Lung (tissue), 11 donors: ENCODE measurements at regions not wholly inside any gene's neighbourhood (a gene's known extent, or its start where the extent isn't known, plus 50 kb on each side); places are given as distances from the start of the nearest gene placed in this dataset.
A peak's percentile ranks its signal among the peaks of the same experiment; 100 is the strongest.
"Not testable (repeated sequence)": the region's sequence is repeated elsewhere in the genome, so short reads cannot be mapped to it uniquely, and the experiment has no call there.

Experiments used
- ATAC-seq: fragments of 200-7000 bp; cut with Tn5 transposase; one replicate; pipeline ENCODE4 v1.9.1; 2020; ENCODE audit warnings: moderate number of reproducible peaks; ENCODE audit not compliant: insufficient read depth, low FRiP score
- DNase-seq, 3 donors: peaks; one replicate each; pipeline ENCODE4 v3.0.0-alpha.2; 2013 to 2017
- H3K27ac ChIP-seq, 2 donors: one replicate each; pipeline ENCODE4 v1.5.1; 2013; ENCODE audit warnings: mild to moderate bottlenecking in 2 of 2, moderate library complexity in 2 of 2, control low read depth in 1 of 2, inconsistent platforms in 1 of 2, low read depth in 1 of 2, low read length in 1 of 2
- H3K27me3 ChIP-seq, 3 donors: one replicate each; pipeline ENCODE4 v1.5.1; 2013; ENCODE audit warnings: low read length in 2 of 3; ENCODE audit not compliant: control insufficient read depth in 3 of 3, insufficient read depth in 3 of 3
- H3K36me3 ChIP-seq, 4 donors: one replicate each; pipeline ENCODE4 v1.5.1; 2013; ENCODE audit warnings: low read length in 4 of 4, mild to moderate bottlenecking in 1 of 4, moderate library complexity in 1 of 4; ENCODE audit not compliant: control insufficient read depth in 4 of 4, insufficient read depth in 4 of 4
- H3K4me1 ChIP-seq, 5 donors: one replicate each; pipeline ENCODE4 v1.5.1; 2013; ENCODE audit warnings: low read length in 5 of 5, mild to moderate bottlenecking in 2 of 5, moderate library complexity in 1 of 5; ENCODE audit not compliant: control insufficient read depth in 5 of 5, insufficient read depth in 5 of 5
- H3K4me3 ChIP-seq: one replicate; pipeline ENCODE4 v1.5.1; 2013; ENCODE audit warnings: mild to moderate bottlenecking, control low read depth, moderate library complexity
- H3K9ac ChIP-seq, 2 donors: one replicate each; pipeline ENCODE4 v1.5.1; 2013; ENCODE audit warnings: low read length in 2 of 2, control low read depth in 1 of 2; ENCODE audit not compliant: insufficient read depth in 1 of 2
- H3K9me3 ChIP-seq, 4 donors: one replicate each; pipeline ENCODE4 v1.5.1; 2013; ENCODE audit warnings: low read length in 3 of 4, mild to moderate bottlenecking in 1 of 4, moderate library complexity in 1 of 4; ENCODE audit not compliant: control insufficient read depth in 4 of 4, insufficient read depth in 3 of 4
- WGBS, 2 donors: extraction: QIAGEN DNeasy Blood & Tissue Kit; methylation state at CpG; one replicate each; pipeline ENCODE4 v1.1.7; 2013; 5-methylcytosine and 5-hydroxymethylcytosine counted together
- TF ChIP-seq, protein P1 (sequence below): IDR thresholded peaks from 2 replicates; pipeline ENCODE4 v1.5.1; 2012; ENCODE audit warnings: mild to moderate bottlenecking; ENCODE audit errors: control extremely low read depth, extremely low read depth
- donor health status: control.
- donor health status: control.
- donor health status: Bipolar disorder and iron deficiency.
- donor health status: healthy.
- donor health status: DM: yes; HTN: yes; CAD: no.

GRCh38 chr5:1598950-1599737 is 75.4 kb upstream of the LPCAT1 start:
- H3K4me3 ChIP-seq, H3K36me3 ChIP-seq, H3K27ac ChIP-seq, ATAC-seq, H3K9ac ChIP-seq, H3K9me3 ChIP-seq, H3K4me1 ChIP-seq, H3K27me3 ChIP-seq: not testable (repeated sequence)
- peak; percentile 53 to 85 (median 73) for DNase-seq
- WGBS, 2 donors: 52 to 62% methylated on average over 4 to 5 of the region's 5 CpGs
- TF ChIP-seq, protein P1, sequence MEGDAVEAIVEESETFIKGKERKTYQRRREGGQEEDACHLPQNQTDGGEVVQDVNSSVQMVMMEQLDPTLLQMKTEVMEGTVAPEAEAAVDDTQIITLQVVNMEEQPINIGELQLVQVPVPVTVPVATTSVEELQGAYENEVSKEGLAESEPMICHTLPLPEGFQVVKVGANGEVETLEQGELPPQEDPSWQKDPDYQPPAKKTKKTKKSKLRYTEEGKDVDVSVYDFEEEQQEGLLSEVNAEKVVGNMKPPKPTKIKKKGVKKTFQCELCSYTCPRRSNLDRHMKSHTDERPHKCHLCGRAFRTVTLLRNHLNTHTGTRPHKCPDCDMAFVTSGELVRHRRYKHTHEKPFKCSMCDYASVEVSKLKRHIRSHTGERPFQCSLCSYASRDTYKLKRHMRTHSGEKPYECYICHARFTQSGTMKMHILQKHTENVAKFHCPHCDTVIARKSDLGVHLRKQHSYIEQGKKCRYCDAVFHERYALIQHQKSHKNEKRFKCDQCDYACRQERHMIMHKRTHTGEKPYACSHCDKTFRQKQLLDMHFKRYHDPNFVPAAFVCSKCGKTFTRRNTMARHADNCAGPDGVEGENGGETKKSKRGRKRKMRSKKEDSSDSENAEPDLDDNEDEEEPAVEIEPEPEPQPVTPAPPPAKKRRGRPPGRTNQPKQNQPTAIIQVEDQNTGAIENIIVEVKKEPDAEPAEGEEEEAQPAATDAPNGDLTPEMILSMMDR: peak; percentile 2

- DNase-seq: peak in 1 of 3 donors; percentile 3
- H3K9me3 ChIP-seq, ATAC-seq, H3K4me1 ChIP-seq, H3K36me3 ChIP-seq, H3K27ac ChIP-seq, H3K4me3 ChIP-seq, H3K9ac ChIP-seq, H3K27me3 ChIP-seq: not testable (repeated sequence)
- WGBS, 2 donors: 52 to 68% methylated on average over 3 of the region's 3 CpGs
Measured at GRCh38 chr5:1597093-1597473, 73.3 kb upstream of the LPCAT1 start.

DNA sequence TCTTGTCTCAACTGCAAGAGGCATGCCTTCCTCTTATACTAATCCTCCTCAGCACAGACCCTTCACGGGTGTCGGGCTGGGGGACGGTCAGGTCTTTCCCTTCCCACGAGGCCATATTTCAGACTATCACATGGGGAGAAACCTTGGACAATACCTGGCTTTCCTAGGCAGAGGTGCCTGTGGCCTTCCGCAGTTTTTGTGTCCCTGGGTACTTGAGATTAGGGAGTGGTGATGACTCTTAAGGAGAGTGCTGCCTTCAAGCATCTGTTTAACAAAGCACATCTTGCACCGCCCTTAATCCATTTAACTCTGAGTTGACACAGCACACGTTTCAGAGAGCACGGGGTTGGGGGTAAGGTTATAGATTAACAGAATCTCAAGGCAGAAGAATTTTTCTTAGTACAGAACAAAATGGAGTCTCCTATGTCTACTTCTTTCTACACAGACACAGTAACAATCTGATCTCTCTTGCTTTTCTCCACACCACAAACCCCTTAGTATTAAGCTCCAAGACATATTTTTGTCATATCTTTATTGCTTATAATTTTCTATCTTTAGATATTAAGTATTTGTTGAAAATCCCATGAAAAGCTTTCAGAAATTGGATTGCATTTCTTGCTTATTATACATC is 72.8 kb upstream of the LPCAT1 start:
- not testable (repeated sequence) for DNase-seq, H3K4me1 ChIP-seq
- WGBS, 2 donors: 75 to 87% methylated on average over 7 to 8 of the region's 8 CpGs

DNA sequence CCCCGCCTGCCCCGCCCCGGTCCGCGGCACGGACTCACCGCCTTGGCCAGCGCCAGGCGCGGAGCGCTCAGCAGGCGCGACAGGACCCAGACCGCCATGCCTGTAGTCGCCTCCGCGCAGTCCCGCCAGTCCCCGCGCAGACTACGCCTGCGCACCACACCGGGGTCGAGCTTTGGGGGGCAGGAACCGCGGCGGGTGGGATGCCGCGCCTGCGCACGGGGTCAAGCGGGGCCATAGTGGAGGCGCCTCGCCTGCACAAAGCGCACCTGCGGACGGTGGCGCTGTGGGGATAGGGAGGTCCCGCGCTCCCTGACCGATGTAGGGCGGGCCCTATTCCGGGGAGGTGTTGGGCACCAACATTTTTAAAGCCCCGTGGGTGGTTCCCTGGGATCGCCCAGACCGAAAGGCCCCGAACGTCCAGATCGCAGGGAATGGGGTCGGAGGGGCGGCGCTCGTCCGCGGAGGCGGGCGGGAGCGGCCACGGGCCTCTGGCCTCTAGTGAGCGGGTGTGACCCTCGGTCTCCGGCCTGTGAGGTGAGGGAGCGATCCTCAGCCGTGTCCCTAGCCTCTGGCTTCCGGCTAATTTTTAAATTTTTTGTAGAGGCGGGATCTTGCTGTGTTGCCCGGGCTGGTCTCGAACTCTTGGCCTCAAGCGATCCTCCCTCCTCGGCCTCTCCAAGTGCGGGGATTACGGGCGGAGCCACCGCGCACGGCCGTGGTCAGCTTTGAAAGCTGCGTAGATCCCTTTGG is 70.8 kb upstream of the LPCAT1 start:
- peak; percentile 89 for ATAC-seq
- H3K9ac ChIP-seq: peak overlapping the region; percentile 32 to 33
- peak overlapping the region; percentile 39 for H3K4me3 ChIP-seq
- H3K36me3 ChIP-seq: peaks cover 0 to 2% (median 0%) of the 10 kb centered on the region in 4 donors
- no peaks in the 10 kb centered on the region for H3K27me3 ChIP-seq
- WGBS, 2 donors: 10 to 19% methylated on average over 76 to 78 of the region's 78 CpGs
- H3K4me1 ChIP-seq: peaks cover 0 to 7% (median 0%) of the 10 kb centered on the region in 5 donors
- H3K9me3 ChIP-seq: no peaks in the 10 kb centered on the region
- DNase-seq: peak; percentile 85 to 93 (median 91)
- TF ChIP-seq, protein P1: peak; percentile 6
- H3K27ac ChIP-seq: peak overlapping the region; percentile 58 to 86

More for the DNA sequence above, 72.8 kb upstream of the LPCAT1 start:
- H3K9me3 ChIP-seq, H3K27me3 ChIP-seq, H3K4me3 ChIP-seq, H3K27ac ChIP-seq, ATAC-seq, H3K36me3 ChIP-seq, H3K9ac ChIP-seq: not testable (repeated sequence)
